IPS-18c (cell line): ENCODE measurements at regions not wholly inside any gene's neighbourhood (a gene's known extent, or its start where the extent isn't known, plus 50 kb on each side); places are given as distances from the start of the nearest gene placed in this dataset.
"Not testable (repeated sequence)": the region's sequence is repeated elsewhere in the genome, so short reads cannot be mapped to it uniquely, and the experiment has no call there.

Experiments
- H3K4me3 ChIP-seq: 2 replicates; pipeline ENCODE4 v1.7.0; 2013; ENCODE audit warnings: low read depth, mild to moderate bottlenecking, low read length, moderate library complexity; ENCODE audit not compliant: insufficient read depth
- H3K9me3 ChIP-seq: one replicate; pipeline ENCODE4 v1.6.1; 2013; ENCODE audit warnings: mild to moderate bottlenecking, low read length, moderate library complexity; ENCODE audit not compliant: control insufficient read depth, insufficient read depth

DNA sequence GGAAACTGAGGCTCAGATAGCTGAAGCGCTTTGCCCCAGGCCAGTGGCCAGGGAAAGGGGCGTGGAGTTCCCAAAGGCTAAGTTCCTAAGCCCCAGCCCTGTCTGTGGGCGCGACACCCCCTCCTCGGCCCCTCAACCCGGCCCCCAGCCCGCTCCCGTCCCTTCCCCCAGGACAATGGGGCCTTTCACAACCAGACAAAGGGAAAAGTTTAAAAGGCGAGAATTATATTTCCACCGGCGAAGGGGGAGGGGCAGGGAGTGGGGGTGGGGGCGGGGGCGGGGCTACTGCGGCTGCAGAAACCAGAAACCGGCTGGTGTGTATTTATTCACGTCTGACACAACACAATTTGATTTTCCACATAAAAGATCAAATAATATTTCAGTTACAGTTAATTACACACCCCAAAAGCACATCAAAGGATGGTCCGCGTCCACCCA, 192.1 kb downstream of the MN1 start:
- no peak overlapping the region for H3K4me3 ChIP-seq
- no peaks in the 10 kb centered on the region for H3K9me3 ChIP-seq

DNA sequence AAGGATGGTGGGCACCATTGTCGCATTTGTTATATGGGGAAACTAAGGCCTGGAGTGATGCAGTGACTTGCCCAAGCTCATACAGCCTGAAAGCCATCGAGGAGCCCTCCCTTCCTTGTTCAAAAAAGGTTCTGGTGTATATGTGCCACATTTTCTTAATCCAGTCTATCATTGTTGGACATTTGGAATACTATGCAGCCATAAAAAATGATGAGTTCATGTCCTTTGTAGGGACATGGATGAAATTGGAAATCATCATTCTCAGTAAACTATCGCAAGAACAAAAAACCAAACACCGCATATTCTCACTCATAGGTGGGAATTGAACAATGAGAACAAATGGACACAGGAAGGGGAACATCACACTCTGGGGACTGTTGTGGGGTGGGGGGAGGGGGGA, 191.4 kb downstream of the MN1 start:
- H3K9me3 ChIP-seq, H3K4me3 ChIP-seq: not testable (repeated sequence)

DNA sequence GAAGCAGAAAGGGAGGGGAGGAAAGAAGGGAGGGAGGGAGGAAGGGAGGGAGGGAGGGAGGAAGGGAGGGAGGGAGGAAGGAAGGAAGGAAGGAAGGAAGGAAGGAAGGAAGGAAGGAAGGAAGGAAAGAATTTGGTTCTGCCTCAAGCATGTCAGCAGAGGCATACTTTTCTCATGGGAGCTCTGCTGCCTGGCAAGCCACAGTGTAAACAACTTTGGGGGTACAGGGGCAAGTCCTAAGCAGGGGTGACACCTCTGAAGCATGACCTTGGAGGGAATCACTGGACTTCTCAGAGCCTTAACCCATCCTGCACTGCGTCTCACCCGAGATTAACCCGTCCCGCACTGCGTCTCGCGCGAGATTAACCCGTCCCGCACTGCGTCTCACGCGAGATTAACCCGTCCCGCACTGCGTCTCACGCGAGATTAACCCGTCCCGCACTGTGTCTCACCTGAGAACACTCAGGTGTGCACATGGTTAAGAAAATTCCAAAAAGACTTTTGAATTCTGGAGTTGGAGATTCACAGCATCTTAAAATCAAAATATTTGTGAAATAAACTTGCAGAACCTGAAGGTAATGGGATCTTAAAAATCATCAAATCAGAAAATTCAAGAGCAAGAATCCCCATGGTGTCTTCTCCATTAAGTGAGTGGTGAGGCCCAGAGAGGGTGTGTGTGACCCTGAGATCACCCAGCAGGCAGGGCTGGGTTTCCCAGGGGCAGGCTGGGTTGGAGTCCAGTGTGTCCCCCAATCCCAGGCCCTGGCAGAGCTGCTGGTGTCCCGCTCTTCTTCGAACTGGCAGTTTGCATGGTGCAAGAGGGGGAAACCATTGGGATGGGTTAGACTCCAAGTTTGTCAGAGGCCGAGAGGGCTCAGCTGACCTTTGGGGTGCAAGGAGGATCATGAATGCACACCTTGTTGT, 190.4 kb downstream of the MN1 start:
- no peaks in the 10 kb centered on the region for H3K9me3 ChIP-seq
- H3K4me3 ChIP-seq: no peak overlapping the region

DNA sequence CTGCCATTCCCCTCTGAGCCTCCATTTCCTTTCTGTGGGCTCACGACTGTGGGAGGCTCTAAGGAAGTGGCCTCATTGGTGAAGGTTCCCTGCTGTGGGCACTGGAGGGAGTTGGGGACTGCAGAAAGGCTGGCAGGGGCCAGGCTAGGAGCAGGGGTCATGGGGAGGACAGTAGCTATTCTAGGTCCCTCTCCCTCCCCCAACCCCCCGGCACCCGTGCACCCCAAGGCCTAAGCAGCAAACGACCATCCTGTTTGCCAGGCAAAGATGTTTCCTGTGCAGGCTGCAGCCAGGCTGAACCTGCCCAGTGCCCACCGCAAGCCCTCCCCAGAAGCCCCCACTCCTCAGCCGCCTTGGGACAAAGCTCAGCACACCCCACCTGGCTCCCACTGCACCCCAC, 189.4 kb downstream of the MN1 start:
- Histone ChIP-seq H3K9me3 (no peaks in the 10 kb centered on the region), H3K4me3 (no peak overlapping the region)

DNA sequence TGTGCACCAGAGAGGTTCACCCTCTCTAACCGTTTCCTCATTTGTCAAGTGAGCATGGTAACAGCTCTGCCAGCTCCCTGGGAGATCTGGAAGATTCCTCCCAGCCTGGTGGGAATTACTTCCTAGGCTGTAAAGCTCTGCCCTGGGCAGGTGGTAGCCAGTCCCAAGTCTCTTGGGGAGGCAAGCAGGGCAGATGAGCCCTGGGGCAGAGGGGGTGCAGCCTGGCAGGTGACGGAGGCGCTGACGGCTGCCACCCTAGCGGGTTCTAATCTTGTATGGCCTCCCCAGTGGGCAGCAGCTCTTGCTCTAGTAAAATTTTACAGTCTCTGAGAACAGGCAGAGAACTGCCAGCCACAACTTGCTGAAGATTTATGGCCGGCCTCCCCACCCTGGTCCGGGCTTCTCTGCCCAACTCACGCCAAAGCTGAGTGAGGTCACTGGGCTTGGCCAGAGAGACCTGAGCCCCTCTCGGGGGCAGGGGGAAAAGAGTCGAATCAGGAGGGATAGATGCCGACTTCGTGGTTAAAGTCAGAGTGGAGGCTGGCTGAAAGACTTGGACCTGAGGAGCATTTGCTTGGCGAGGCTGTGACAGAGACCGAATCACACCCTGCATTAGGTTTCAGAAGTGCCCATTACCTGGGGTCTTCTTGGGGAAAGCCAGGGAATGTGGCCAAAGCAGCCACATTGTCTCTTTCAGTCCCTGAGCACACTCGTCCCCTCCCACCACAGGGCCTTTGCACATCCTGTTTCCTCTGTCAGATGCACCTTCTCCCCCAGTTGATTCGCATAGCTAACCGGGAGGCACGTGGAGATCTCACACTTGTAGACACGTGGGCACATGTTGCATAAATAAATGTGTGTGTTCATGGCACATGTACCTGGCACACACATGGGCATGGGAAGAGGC, 188.2 kb downstream of the MN1 start:
- H3K9me3 ChIP-seq: no peaks in the 10 kb centered on the region
- no peak overlapping the region for H3K4me3 ChIP-seq

DNA sequence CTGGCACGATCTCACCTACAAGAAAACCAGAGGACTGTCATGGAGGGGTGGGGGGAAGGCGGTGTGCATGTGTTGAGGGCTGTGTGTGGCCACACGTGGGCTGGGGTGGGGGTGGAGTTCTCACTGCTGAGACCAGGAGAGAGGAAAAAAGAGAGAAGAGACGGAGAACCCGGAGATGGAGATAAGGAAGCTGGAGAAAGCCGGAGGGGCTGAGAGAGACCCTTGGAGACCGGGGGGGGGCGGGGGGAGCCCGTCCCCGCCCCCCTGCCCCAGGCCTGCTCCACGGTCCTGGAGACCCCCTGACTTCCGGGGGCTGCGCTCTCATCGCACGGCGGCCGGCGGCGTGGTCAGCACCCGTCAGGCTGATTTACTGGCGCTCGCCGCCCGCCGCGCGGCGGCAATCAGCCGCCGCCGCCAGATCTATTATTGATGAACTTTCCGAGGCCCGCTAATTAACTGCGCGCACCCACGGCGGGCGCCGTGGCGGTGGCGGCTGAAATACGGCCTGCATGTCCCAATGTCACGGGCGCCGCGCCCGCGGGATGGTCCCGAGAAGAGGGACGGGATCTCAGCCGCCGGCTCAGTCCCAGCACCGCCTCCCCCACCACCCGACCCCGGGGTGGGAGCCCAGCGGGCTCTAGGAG, 187.4 kb downstream of the MN1 start:
- H3K4me3 ChIP-seq: no peak overlapping the region

DNA sequence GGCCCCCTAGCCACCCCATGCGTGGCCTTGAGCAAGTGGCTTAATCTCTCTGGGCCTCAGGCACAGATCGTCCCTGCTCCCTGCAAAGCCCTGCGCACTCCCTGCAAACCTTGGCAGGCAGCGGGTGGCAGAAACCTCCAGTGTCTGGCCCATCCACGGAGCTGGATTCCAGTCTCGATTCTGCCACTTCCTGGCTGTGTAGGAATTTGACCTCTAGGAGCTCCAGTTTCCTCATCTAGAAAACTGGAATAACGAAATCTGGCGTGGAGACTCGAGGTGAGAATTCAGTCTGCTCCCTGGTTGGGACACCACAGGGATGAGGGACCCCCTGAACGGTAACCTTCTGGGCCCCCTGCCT, 186.9 kb downstream of the MN1 start:
- Histone ChIP-seq H3K9me3 (peaks cover 2% of the 10 kb centered on the region), H3K4me3 (no peak overlapping the region)

More for the DNA sequence above, 187.4 kb downstream of the MN1 start:
- H3K9me3 ChIP-seq: no peaks in the 10 kb centered on the region

DNA sequence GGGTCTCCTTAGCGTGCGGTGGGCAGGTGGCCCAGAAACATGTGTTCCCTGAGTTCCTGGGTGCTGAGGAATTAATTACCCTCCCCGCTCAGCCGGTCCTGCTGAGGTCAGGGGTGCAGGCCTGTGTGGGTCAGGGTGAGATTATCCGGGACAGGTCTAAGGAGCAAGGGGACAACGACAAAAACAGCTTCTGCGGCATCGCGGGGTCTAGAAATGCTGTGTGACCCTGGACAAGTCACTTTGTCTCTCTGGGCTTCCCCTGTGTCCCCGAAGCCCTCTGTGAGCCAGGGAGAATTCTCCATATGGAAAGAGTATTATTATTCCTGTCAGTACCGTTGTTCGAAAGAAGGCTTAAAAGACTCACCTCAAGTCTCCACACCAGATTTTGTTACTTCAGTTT, 186.1 kb downstream of the MN1 start:
- H3K9me3 ChIP-seq: peaks cover 2% of the 10 kb centered on the region
- H3K4me3 ChIP-seq: no peak overlapping the region

DNA sequence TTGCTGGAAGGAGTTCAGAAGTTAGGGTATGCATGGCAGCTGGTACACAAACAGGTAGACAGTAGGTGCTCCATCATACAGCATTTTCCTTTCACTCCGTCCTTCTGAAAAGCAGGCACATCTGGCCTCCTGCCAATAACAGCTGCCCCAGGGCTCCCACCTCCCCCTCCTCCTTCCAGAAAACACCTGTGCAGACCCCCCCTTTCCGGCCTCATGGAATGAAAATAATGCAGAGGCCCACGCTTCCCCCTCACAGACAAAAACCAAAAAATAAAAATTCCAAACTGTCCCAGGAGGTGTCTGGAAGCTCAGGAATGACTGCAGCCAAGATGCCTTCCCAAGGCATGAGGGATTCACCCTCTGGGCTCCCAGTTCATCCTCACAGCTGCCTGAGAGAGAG, 185.5 kb downstream of the MN1 start:
- H3K9me3 ChIP-seq: peaks cover 2% of the 10 kb centered on the region
- H3K4me3 ChIP-seq: no peak overlapping the region

DNA sequence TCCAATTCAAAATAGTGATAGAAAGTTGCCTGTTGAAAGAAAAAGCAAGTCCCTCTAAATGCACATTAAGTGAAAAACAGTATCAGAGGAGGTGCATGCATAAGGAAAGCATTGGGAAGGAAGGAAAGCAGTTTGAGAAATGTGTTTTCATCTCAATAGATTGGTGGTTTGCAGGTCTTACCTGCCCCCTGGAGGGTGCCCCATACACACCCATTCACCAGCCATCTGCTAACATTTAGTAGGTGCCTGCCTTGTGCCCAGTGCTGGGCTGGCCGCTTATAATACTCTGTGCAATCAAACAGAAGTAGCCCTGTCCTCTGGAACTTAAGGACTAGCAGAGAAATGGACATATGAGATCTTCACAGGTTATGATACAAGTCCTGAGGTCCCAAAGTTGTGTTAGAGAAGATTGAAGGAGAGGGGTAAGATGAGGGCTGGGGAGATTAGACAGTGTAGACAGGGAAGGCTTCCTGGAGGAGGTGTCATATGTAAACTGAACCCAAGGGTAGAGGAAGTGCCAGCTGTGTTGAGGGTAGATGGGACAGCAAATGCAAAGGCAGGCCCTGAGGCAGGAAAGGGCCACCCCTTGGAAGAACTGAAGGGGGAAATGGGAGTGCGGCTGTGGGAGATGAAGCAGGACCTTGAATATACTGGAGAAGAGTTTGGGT, 184.2 kb downstream of the MN1 start:
- H3K9me3 ChIP-seq: peaks cover 2% of the 10 kb centered on the region
- no peak overlapping the region for H3K4me3 ChIP-seq

DNA sequence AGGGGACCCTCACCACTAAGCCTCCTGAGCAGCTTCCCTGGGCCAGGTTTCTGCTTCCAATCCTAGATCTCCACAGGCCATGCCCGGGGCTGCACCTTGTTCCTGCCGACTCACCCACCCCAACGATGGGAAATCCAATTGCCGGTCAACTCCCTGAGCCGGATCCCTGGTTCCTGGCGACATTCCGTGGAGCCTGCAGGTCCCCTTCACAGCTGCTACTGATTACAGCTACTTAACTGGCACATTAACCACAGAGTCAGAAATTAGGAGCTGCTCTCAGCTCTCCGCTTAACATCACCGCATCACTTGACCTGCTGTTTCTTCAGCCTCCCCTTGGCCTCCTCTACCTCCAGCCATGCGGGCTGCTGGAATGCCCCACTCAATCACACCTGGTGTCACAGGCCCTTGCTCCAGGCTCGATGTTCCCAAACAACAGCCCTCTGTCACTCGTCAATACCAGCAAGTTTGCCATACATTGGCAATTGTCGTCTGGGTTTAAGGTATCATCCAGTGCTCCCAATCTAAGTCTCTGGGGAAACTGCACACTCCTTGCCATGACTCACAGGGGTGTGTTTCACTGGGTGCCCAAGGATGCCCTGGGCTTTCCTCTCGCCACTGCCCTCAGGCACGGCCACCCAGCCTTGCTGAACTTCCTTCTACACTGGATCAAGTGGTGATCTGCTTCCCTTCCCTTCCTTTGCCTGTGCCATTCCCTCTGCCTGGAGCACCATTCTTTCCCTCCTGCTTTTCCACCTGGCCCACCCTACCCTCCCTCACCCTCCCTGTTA, 181.0 kb downstream of the MN1 start:
- Histone ChIP-seq H3K4me3 (no peak overlapping the region), H3K9me3 (peaks cover 2% of the 10 kb centered on the region)

DNA sequence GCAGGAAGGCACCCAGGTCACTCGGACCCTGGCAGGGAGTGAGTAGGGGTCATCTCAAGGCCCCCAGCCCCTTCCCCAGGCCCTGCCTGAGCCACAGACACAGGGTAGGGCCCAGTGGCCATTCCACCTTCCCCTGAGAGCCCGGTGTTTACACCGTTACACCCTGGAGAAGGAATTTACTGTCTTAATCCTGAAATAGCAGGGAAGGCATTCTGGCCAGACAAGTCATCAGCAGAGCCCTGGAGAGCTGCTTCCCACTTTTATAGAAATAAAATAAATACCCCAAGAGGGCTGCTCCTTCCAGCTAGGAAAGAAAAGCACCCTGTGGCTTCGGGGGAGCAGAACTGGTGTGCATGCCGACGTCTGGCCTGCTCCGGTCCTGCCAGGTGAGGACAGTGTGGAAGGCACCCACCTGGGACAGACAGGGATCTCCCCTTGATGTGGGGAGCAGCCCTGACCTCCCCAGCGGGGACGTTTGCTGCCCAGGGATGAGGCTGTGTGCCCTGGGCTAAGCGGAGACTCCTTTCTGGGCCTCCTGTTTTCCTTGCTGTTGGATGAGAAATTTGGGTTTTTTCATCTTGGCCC, 180.0 kb downstream of the MN1 start:
- Histone ChIP-seq H3K9me3 (peaks cover 2% of the 10 kb centered on the region), H3K4me3 (no peak overlapping the region)

DNA sequence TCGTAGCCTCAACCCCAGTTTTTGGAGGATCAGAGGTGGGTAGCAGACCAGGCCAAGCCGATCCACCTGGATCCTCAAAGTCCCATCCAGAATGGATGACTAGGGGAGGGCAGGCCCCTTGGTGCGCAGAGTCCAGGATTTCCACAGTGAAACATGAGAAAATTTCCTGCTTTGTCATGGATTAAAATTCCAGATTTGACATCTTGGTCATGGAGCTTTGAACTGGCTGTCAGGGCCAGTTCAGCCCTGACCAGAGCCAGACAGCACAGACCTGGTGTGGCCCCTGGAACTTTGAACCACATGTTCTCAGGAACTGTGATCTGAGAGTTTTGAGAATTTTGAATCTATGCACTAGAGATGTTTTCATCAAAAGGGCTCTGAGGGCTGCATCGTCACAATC, 177.5 kb downstream of the MN1 start:
- Histone ChIP-seq H3K4me3 (no peak overlapping the region), H3K9me3 (peaks cover 2% of the 10 kb centered on the region)

DNA sequence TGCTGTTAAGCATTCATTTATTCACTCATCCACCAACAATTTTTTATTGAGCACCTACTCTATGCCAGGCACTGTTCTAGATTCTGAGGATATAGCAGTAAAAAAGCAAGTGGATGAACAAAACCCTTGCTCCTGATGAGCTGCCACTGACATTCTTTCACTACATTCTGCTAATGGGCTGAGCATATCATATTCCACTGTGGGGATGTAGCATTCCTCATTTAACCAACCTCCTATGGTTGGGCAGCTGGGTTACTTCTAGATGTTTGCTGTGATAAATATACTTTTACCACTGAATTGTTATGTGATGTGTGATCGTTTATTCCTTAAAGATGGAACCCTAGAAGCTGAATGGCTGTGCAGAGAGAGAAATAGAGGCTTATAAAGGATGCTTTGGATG, 176.9 kb downstream of the MN1 start:
- Histone ChIP-seq H3K9me3 (no peaks in the 10 kb centered on the region), H3K4me3 (no peak overlapping the region)

DNA sequence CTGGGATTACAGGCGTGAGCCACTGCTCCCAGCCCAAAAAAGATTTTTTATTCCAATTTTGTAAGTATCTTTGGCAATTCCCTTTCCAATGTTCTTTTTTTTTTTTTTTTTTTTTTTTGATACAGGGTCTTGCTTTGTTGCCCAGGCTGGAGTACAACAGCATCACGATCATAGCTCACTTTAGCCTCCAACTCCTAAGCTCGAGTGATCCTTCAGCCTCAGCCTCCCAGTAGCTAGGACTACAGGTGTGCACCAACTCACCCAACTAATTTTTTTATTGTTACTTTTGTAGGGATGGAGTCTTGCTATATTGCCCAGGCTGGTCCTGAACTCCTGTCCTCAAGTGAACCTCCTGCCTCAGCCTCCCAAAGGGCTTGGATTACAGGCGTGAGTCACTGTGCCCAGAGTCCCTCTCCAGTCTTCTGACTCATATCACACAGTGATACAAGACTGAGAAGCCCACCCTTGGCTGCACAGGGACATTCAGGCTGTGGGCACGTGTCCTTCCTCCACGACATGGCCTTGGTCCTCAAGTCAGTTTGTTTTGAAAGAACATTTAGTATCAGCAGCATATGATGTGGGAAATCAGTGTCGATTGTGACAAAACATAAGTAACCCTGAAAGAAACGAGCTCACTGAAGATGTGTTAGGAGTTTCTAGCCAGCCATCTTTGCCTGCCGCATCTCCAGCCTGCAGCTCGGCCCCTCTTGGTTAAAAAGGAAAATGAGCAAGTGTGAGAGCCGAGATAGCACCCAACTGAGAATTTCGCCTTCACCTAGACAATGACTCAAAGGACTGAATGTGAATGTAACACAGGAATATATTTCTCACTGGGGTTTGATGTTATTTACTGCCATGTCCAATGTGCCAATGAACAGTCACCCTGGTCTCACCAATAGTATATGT, 175.5 kb downstream of the MN1 start:
- Histone ChIP-seq H3K9me3 (no peaks in the 10 kb centered on the region), H3K4me3 (no peak overlapping the region)
